Ishikawa (cell line): ENCODE measurements at regions not wholly inside any gene's neighbourhood (a gene's known extent, or its start where the extent isn't known, plus 50 kb on each side); places are given as distances from the start of the nearest gene placed in this dataset.
"Not testable (repeated sequence)": the region's sequence is repeated elsewhere in the genome, so short reads cannot be mapped to it uniquely, and the experiment has no call there.

ENCODE experiments used
- CEBPB ChIP-seq: IDR thresholded peaks from 2 replicates; pipeline ENCODE4 v1.6.1; 2012
- CREB1 ChIP-seq: IDR thresholded peaks from 2 replicates; pipeline ENCODE4 v1.6.1; 2012; ENCODE audit warnings: low read depth
- EP300 ChIP-seq: IDR thresholded peaks from 2 replicates; pipeline ENCODE4 v1.6.1; 2012; ENCODE audit warnings: borderline replicate concordance
- FOXM1 ChIP-seq: IDR thresholded peaks from 2 replicates; pipeline ENCODE4 v1.6.1; 2012; ENCODE audit warnings: low read depth, borderline replicate concordance
- RAD21 ChIP-seq: IDR thresholded peaks from 2 replicates; pipeline ENCODE4 v1.6.1; 2012; ENCODE audit warnings: low read depth
- TAF1 ChIP-seq: IDR thresholded peaks from 2 replicates; pipeline ENCODE4 v1.6.1; 2012; ENCODE audit warnings: low read depth, mild to moderate bottlenecking
- TEAD4 ChIP-seq: IDR thresholded peaks from 2 replicates; pipeline ENCODE4 v1.6.1; 2012
- USF1 ChIP-seq: IDR thresholded peaks from 2 replicates; pipeline ENCODE4 v1.6.1; 2012
- YY1 ChIP-seq: IDR thresholded peaks from 2 replicates; pipeline ENCODE4 v1.6.1; 2012; ENCODE audit warnings: low read depth
- TF ChIP-seq, protein P1 (sequence below): IDR thresholded peaks from 2 replicates; pipeline ENCODE4 v1.6.1; 2012

DNA sequence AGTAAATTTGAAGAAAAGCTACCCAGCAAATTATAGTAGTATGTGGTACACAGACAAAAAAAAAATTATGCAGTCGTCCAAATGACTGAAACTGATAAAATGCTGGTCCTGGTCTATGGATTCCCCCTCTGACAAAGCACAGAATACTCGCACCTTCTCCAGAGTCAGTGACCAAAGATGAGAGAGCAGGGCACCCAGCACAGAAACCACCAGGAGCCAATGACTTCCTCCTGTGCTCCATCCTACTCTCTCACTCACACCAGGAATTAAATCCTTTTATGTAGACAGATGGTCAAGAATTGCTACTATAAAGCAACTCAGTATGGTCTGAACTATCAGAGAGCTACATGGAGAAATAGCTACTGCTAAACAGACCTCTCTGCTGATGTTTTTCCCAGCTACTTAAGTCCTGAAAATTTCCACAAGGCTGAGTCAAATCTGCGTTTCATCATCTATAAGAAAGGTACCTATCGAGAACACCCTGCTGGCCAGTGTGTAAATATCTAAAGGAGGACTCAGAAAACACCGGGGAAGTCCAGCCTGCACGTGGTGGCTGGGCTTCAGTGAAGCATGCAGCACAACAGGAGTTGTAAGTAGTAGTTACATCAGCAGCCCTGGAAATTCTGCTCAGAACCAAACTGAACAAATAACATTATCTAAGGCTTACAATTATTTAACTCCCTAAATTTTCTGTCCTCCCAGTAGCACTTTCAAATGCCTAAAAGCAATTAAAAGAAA, 118.1 kb upstream of the OR4F16 start:
- not testable (repeated sequence) for TF ChIP-seq EP300, CEBPB, CREB1, FOXM1, RAD21, YY1, TEAD4, TAF1
- TF ChIP-seq, protein P1, sequence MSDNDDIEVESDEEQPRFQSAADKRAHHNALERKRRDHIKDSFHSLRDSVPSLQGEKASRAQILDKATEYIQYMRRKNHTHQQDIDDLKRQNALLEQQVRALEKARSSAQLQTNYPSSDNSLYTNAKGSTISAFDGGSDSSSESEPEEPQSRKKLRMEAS: peak; percentile 33; the same call in 1 of the 2 replicates
- 0 out of 2 replicates have a peak, but pooled peaks have one; percentile 13 for TF ChIP-seq USF1
